GM20000 (cell line): ENCODE measurements at regions not wholly inside any gene's neighbourhood (a gene's known extent, or its start where the extent isn't known, plus 50 kb on each side); places are given as distances from the start of the nearest gene placed in this dataset.

Source experiments
- DNase-seq: peaks from one replicate; pipeline ENCODE4 v3.0.0; 2012; ENCODE audit warnings: low spot score
- TF ChIP-seq, protein P1 (sequence below): IDR thresholded peaks from 2 replicates; pipeline ENCODE4 v1.5.1; 2012; ENCODE audit warnings: mild to moderate bottlenecking, control low read depth; ENCODE audit errors: extremely low read depth, missing control alignments

DNA sequence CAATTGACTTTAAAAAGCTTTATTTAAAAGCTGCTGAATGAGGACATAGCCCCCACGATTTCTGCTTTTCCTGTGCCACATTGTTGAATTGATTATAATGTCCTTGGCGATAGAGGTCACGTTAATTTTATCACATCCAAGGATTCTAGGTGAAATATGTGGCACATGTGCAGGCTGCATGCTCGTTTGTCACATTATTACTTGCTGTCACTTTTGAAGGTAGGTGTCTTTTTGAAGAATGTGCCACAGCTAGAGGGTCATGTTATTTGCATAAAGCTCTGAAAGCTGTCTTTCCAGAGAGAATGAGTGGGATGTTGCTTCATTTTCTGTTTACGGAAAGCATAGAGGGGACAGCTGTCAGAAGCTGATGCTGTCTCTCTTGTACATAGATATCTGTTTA, 927.6 kb upstream of the ATXN8OS start:
- TF ChIP-seq, protein P1, sequence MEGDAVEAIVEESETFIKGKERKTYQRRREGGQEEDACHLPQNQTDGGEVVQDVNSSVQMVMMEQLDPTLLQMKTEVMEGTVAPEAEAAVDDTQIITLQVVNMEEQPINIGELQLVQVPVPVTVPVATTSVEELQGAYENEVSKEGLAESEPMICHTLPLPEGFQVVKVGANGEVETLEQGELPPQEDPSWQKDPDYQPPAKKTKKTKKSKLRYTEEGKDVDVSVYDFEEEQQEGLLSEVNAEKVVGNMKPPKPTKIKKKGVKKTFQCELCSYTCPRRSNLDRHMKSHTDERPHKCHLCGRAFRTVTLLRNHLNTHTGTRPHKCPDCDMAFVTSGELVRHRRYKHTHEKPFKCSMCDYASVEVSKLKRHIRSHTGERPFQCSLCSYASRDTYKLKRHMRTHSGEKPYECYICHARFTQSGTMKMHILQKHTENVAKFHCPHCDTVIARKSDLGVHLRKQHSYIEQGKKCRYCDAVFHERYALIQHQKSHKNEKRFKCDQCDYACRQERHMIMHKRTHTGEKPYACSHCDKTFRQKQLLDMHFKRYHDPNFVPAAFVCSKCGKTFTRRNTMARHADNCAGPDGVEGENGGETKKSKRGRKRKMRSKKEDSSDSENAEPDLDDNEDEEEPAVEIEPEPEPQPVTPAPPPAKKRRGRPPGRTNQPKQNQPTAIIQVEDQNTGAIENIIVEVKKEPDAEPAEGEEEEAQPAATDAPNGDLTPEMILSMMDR: no peak
- DNase-seq: no peak

DNA sequence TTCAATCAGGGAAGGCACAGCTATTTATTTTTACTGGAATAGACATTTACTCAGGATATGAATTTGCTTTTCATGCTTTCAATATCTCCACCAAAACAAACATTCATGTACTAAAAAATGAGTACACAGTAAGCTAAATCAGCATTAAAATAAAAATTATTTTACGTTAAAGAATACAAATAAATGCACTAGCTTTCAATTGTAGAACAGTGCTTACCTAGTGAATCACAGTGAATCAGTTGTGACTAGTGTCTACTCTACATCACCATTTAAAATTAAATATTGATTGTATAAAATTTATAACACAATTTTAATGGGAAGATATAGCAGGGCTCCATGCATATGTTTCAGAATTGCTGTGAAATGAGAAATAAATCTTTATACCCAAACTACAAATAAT, 929.6 kb upstream of the ATXN8OS start:
- TF ChIP-seq, protein P1: no peak
- no peak for DNase-seq

DNA sequence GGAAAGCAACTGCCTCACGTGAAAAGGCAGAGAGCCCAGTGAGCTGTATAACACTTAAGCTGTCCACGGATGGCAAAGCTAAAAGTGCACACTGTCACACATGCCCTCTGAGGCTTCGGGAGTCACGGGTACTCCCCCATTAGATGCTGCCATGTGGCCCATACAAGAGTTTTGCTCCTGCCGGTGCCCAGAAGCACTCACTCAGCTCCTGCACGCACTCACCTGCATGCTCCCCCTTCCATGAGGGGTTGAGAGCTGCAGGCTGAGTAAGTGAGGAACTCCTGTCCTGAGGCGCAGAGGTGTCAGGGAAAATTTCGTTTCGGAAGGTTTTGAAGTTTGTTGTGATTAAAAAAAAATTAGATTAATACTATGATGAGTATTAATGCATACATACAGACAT, 939.2 kb upstream of the ATXN8OS start:
- DNase-seq: no peak
- TF ChIP-seq, protein P1: no peak

DNA sequence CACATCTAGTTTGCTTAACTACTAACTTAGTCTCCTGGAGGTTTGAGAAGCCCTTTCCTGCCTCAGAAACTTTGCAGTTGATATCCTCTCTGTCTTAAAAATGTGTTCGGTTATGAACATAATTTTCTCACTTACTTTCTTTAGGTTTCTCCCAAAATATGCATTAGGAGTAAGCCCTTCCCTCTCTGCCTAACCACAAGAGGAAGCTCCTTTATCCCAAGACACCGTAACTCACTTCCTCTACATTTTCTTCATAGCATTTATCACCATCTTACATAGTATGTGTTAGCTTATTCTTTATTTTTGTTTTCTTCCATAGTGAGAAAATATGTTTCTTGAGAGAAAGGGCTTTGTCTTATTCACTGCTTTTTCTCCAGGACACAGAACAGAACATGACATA, 952.5 kb upstream of the ATXN8OS start:
- no peak for DNase-seq
- TF ChIP-seq, protein P1: no peak

DNA sequence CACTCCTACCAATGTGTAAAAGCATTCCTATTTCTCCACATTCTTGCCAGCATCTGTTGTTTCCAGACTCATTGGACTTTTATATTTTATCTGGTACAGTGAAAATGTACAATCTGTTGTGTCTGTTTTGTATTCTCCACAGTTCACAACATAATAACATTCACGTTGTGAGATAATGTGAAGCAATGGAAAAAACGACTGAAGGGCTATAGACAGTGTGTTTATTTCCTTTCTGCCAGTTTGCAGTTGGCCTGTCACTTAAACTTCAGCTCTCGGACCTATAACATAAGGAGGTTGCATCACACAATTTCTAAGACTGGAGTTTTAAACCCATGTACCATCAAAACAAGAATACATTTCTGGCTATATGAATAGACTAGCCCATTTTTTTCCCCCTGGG, 965.5 kb upstream of the ATXN8OS start:
- no peak for DNase-seq
- TF ChIP-seq, protein P1: no peak

DNA sequence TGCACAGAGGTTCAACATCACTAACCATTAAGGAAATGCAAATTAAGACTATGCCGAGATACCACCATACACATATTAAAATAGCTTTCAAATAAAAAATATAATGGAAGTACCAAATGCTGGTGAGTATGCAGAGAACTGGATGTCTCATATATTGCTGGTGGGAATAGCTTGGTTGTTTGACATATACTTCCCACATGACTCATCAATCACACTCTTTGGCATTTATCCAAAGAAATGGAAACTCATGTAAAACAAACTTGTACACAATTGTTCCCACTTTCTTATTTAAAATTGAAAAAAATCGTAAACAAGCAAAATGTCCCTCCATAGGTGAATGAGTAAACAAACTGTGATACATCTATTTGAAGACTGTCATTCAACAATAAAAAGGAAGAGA, 982.6 kb upstream of the ATXN8OS start:
- no peak for DNase-seq
- TF ChIP-seq, protein P1: no peak

DNA sequence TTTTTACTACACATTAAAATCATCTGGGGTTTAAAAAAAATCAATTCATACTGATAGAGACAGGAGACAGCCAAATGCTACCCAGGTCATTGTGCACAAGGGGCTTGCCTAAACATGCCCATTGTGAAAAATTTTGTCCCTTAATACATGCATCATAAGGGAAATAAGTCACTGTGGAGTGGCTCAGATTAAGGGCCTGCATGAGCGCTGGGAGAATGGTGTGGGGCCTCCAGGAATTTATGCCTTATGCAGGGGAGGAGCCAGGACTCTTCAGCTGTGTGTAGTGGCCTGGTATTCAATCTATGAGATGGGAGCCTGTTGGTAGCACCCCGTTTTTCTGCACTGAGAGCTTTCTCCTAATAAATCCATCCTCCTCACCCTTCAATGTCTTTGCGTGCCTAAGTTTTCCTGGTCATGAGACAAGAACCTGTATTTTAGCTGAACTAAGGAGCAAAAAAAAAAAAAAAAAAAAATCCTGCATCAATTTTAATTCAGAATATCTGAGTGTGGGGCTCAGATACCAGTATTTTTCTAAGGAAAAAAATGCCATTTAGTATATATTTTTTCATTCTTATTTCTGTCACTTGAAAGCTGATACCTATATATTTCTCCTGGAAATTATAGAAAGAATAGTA, 997.6 kb upstream of the ATXN8OS start:
- no peak for DNase-seq
- TF ChIP-seq, protein P1: no peak

DNA sequence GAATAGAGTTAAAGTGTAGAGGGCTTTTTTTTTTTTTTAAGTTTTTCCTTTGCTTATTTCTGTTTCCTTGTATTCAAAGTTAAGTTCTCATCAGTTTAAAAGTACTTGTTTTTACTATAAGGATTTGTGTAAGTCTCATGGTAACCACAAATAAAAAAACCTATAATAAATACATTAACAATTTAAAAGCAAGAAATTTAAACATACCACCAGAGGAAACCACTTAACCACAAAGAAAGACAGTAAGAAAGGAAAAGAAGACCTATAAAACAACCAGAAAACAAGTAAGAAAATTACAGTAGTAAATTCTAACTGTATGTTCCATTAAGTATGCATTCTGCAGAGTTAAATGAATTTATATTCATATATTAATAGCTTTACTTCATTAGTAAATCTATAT, 999.1 kb upstream of the ATXN8OS start:
- TF ChIP-seq, protein P1: no peak
- no peak for DNase-seq
